Neural cell (in vitro differentiated cells): ENCODE measurements at regions not wholly inside any gene's neighbourhood (a gene's known extent, or its start where the extent isn't known, plus 50 kb on each side); places are given as distances from the start of the nearest gene placed in this dataset.

Source experiments
- H2AFZ ChIP-seq: fragments of 200-600, 300-800 bp; sonication (generic), shearing (Covaris generic); 2 replicates; pipeline ENCODE4 v1.6.0; 2014; ENCODE audit warnings: low read depth, mild to moderate bottlenecking, antibody characterized with exemption, low read length, moderate library complexity
- H3F3A ChIP-seq: fragments of 200-600 bp; shearing (Covaris generic); 2 replicates; pipeline ENCODE4 v1.6.1; 2016; ENCODE audit warnings: mild to moderate bottlenecking, moderate library complexity, mixed read lengths, antibody characterized with exemption, low read length; ENCODE audit not compliant: insufficient read depth, poor library complexity, severe bottlenecking
- H3K27ac ChIP-seq: fragments of 200-600, 300-800 bp; sonication (generic), shearing (Covaris generic); 2 replicates; pipeline ENCODE4 v1.5.1; 2014; ENCODE audit warnings: mild to moderate bottlenecking, low read length, moderate library complexity
- H3K27me3 ChIP-seq: fragments of 300-800, 200-600 bp; sonication (generic), shearing (Covaris generic); 2 replicates; pipeline ENCODE4 v1.6.0; 2014; ENCODE audit warnings: mild to moderate bottlenecking, low read depth, low read length, moderate library complexity; ENCODE audit not compliant: insufficient read depth
- H3K36me3 ChIP-seq: fragments of 300-800, 200-600 bp; sonication (generic), shearing (Covaris generic); 2 replicates; pipeline ENCODE4 v1.5.1; 2014; ENCODE audit warnings: mild to moderate bottlenecking, antibody characterized with exemption, low read length, moderate library complexity; ENCODE audit not compliant: insufficient read depth
- H3K4me2 ChIP-seq: fragments of 300-800, 200-600 bp; sonication (generic), shearing (Covaris generic); 2 replicates; pipeline ENCODE4 v1.6.0; 2014; ENCODE audit warnings: mild to moderate bottlenecking, low read length
- H3K4me3 ChIP-seq: fragments of 300-800, 200-600 bp; sonication (generic), shearing (Covaris generic); 2 replicates; pipeline ENCODE4 v1.5.1; 2014; ENCODE audit warnings: mild to moderate bottlenecking, low read length, moderate library complexity
- H3K79me2 ChIP-seq: fragments of 200-600 bp; shearing (Covaris generic); replicated peaks from 2 replicates; pipeline ENCODE4 v1.6.0; 2014; ENCODE audit warnings: mild to moderate bottlenecking, low read length, moderate library complexity; ENCODE audit not compliant: insufficient read depth
- H3K9ac ChIP-seq: fragments of 300-800, 200-600 bp; sonication (generic), shearing (Covaris generic); 2 replicates; pipeline ENCODE4 v1.6.1; 2016; ENCODE audit warnings: mild to moderate bottlenecking, low read length, mixed read lengths
- H3K9me2 ChIP-seq: fragments of 200-600 bp; shearing (Covaris generic); 2 replicates; pipeline ENCODE4 v1.6.1; 2016; ENCODE audit warnings: mild to moderate bottlenecking, low read length, mixed read lengths; ENCODE audit not compliant: insufficient read depth
- H3K9me3 ChIP-seq: fragments of 200-600, 300-800 bp; sonication (generic), shearing (Covaris generic); 2 replicates; pipeline ENCODE4 v1.6.1; 2016; ENCODE audit warnings: mild to moderate bottlenecking, mixed run types, low read length, moderate library complexity, mixed read lengths
- H4K20me1 ChIP-seq: fragments of 200-600 bp; shearing (Covaris generic); 2 replicates; pipeline ENCODE4 v1.6.1; 2016; ENCODE audit warnings: mild to moderate bottlenecking, mixed run types; ENCODE audit not compliant: insufficient read depth
- CTCF ChIP-seq: fragments of 450-650 bp; IDR thresholded peaks from 2 replicates; pipeline ENCODE4 v1.5.1; 2014; ENCODE audit warnings: antibody characterized with exemption, mild to moderate bottlenecking, moderate library complexity; ENCODE audit not compliant: poor library complexity, severe bottlenecking
- EP300 ChIP-seq: fragments of 450-650 bp; conservative IDR thresholded peaks from 2 replicates; pipeline ENCODE4 v1.6.1; 2014; ENCODE audit warnings: antibody characterized with exemption, mild to moderate bottlenecking, moderate library complexity; ENCODE audit not compliant: poor library complexity, severe bottlenecking
- EZH2 ChIP-seq: fragments of 200-600, 300-800 bp; shearing (Covaris generic), sonication (generic); IDR thresholded peaks from 2 replicates; pipeline ENCODE4 v1.6.1; 2014; ENCODE audit warnings: antibody characterized with exemption, low read length, borderline replicate concordance, mild to moderate bottlenecking; ENCODE audit not compliant: insufficient read depth, poor library complexity, severe bottlenecking
- MXI1 ChIP-seq: fragments of 450-650 bp; conservative IDR thresholded peaks from 2 replicates; pipeline ENCODE4 v1.6.1; 2014; ENCODE audit warnings: antibody characterized with exemption, mild to moderate bottlenecking; ENCODE audit not compliant: poor library complexity, severe bottlenecking
- POLR2AphosphoS5 ChIP-seq: IDR thresholded peaks from 2 replicates; pipeline ENCODE4 v1.6.1; 2012
- RAD21 ChIP-seq: fragments of 450-650 bp; conservative IDR thresholded peaks from 2 replicates; pipeline ENCODE4 v1.6.1; 2014; ENCODE audit warnings: antibody characterized with exemption, mild to moderate bottlenecking, moderate library complexity
- SMC3 ChIP-seq: fragments of 450-650 bp; conservative IDR thresholded peaks from 2 replicates; pipeline ENCODE4 v1.6.1; 2014; ENCODE audit warnings: antibody characterized with exemption, mild to moderate bottlenecking, moderate library complexity; ENCODE audit not compliant: poor library complexity
- TAF1 ChIP-seq: IDR thresholded peaks from 2 replicates; pipeline ENCODE4 v1.6.1; 2012; ENCODE audit warnings: low read depth
- TF ChIP-seq, protein P1 (sequence below): IDR thresholded peaks from 2 replicates; pipeline ENCODE4 v1.6.1; 2012; ENCODE audit warnings: borderline replicate concordance

DNA sequence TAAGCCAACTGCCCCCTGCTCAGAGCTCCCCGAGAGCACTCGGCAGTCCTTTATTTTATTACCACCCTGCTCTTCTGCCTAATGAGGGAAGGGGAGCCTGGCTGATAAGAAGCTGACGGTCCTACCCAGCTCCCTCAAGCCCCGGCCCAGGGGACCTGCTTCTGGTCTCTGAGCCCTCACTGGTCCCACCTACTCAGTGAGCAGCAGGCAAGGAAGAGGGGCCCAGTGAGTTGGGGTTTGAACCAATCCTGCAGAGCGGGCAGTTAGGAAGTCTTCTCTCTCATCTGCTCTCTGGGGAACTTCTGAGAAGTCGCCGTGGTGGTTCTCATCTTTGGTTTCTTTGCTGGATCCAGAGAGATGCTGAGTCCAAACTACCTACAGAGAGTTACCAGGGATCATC lies 218.9 kb downstream of the NDUFA10 start:
- Histone ChIP-seq H2AFZ (no peak overlapping the region), H3K79me2 (no peaks in the 10 kb centered on the region), H3K27me3 (no peaks in the 10 kb centered on the region), H3K4me2 (no peak overlapping the region), H3K9me3 (no peaks in the 10 kb centered on the region), H3K4me3 (no peak overlapping the region), H3K36me3 (no peaks in the 10 kb centered on the region), H3K9ac (no peak overlapping the region), H4K20me1 (no peaks in the 10 kb centered on the region), H3F3A (no peaks in the 10 kb centered on the region), H3K9me2 (no peaks in the 10 kb centered on the region), H3K27ac (no peak overlapping the region)
- TF ChIP-seq EZH2 (no peak), TAF1 (no peak), MXI1 (no peak), EP300 (no peak), RAD21 (no peak), CTCF (no peak), POLR2AphosphoS5 (no peak), SMC3 (no peak)
- TF ChIP-seq, protein P1, sequence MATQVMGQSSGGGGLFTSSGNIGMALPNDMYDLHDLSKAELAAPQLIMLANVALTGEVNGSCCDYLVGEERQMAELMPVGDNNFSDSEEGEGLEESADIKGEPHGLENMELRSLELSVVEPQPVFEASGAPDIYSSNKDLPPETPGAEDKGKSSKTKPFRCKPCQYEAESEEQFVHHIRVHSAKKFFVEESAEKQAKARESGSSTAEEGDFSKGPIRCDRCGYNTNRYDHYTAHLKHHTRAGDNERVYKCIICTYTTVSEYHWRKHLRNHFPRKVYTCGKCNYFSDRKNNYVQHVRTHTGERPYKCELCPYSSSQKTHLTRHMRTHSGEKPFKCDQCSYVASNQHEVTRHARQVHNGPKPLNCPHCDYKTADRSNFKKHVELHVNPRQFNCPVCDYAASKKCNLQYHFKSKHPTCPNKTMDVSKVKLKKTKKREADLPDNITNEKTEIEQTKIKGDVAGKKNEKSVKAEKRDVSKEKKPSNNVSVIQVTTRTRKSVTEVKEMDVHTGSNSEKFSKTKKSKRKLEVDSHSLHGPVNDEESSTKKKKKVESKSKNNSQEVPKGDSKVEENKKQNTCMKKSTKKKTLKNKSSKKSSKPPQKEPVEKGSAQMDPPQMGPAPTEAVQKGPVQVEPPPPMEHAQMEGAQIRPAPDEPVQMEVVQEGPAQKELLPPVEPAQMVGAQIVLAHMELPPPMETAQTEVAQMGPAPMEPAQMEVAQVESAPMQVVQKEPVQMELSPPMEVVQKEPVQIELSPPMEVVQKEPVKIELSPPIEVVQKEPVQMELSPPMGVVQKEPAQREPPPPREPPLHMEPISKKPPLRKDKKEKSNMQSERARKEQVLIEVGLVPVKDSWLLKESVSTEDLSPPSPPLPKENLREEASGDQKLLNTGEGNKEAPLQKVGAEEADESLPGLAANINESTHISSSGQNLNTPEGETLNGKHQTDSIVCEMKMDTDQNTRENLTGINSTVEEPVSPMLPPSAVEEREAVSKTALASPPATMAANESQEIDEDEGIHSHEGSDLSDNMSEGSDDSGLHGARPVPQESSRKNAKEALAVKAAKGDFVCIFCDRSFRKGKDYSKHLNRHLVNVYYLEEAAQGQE, result no peak

GRCh38 chr2:239805414-239805813 lies 219.7 kb downstream of the NDUFA10 start:
- Histone ChIP-seq H3F3A (no peaks in the 10 kb centered on the region), H3K9me3 (no peaks in the 10 kb centered on the region), H3K4me3 (no peak overlapping the region), H3K36me3 (no peaks in the 10 kb centered on the region), H3K9ac (no peak overlapping the region), H3K79me2 (no peaks in the 10 kb centered on the region), H4K20me1 (no peaks in the 10 kb centered on the region), H3K9me2 (no peaks in the 10 kb centered on the region), H3K27me3 (no peaks in the 10 kb centered on the region), H3K27ac (no peak overlapping the region), H2AFZ (no peak overlapping the region), H3K4me2 (no peak overlapping the region)
- TF ChIP-seq POLR2AphosphoS5, result no peak
- no peak for TF ChIP-seq RAD21
- TF ChIP-seq, protein P1, result no peak
- no peak for TF ChIP-seq MXI1
- TF ChIP-seq EP300, result no peak
- TF ChIP-seq CTCF, result no peak
- TF ChIP-seq TAF1, result no peak
- no peak for TF ChIP-seq SMC3
- no peak for TF ChIP-seq EZH2
